NT2/D1 (cell line): ENCODE measurements at regions not wholly inside any gene's neighbourhood (a gene's known extent, or its start where the extent isn't known, plus 50 kb on each side); places are given as distances from the start of the nearest gene placed in this dataset.

Experiments used
- SUZ12 ChIP-seq: IDR thresholded peaks from 2 replicates; pipeline ENCODE4 v1.6.1; 2011; ENCODE audit not compliant: insufficient read length, insufficient read depth; ENCODE audit errors: extremely low read depth
- YY1 ChIP-seq: IDR thresholded peaks from 2 replicates; pipeline ENCODE4 v1.6.1; 2011; ENCODE audit not compliant: insufficient read length, insufficient read depth

DNA sequence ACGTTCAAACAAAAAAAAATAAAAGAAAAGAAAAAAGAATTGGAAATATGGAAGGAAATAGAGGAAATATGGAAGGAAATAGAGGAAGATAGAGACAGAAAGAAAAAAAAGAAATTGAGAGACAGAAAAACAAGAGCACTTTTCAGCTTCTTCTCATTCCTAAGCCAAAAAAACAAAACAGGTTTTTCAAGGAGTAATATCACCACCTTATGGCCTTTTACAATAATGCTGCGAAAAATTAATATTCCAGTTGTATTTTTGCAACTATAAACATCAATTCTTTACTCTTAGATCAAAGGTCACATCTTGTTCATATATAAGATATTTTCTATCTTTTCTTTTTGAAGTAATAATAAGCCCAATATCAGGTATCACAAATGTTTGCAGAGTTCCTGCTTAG lies 328.3 kb downstream of the FAT3 start:
- TF ChIP-seq YY1 (no peak), SUZ12 (no peak)
